ENCODE measurements at regions not wholly inside any gene's neighbourhood (a gene's known extent, or its start where the extent isn't known, plus 50 kb on each side); places are given as distances from the start of the nearest gene placed in this dataset.

DNA sequence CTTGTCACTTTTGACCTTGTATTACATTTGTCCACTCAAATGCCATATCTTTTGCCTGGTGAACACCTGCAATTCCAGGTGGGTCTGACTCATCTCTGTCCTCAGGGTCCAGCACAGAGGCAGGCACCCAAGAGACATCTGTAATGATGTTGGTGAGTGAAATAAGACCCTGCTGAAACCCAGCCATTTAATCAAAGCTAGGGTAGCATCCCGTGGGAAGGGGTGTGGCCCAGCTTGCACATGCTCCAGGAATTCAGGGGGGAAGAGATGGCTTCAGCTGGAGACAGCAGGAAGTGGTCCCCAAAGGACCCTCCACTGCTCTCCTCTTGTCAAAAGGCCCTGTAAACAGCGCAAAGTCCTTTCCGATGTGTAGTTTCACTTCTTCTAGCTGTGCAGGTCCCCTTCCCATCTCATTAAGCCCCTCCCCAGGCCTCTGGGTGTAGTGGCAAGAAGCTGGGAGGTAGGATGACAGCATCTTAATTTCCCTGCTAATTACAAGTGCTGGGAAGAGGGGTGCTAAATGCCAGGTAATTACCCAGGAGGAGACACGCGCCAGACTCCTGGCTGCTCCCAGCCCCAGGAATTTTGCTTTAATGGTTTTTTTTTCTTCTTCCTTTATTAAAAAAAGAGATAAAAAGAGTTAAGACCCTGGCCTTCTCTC, 54.4 kb upstream of the TRABD2B start:
- no peak for DNase-seq

- DNase-seq, result no peak
These were observed 52.8 kb upstream of the TRABD2B start for GRCh38 chr1:48049823-48050535.

DNA sequence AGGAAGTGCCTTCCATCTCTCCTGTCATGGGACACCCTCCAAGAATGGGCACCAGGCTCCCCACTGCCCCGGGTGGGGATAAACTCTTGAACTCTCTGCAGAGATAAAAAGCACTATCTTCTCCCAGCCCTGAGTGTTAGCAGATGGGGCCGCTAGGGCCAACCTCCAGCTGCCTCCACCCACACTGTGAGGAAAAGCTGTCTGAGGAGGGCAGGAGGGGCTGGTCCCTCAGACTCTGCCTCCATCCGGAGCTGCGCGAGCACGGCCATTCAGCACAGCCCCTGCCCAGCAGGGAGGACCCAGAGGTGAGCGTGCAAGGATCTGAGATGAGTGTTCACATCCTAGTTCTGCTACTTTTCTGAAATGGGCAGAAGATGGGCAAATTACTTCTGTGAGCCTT, 51.8 kb upstream of the TRABD2B start:
- no peak for DNase-seq

DNA sequence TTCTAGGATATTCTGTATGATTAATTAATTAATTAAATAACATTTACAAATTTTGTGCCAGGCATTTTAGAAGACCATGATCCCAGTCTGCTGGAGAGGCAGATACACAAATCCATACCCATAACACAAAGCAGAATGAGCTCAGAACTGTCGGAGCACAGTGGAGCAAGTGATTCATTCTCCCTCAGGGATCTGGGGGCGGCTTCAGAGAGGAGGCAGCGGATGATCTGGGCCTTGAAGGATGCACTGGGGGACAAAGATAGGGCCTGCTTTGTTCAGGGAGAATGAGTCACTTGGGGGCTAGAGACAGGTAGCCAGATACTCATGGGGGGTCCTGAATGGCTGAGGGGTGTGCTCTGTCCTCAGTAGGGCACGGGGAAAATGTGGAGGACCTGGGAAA, 50.9 kb upstream of the TRABD2B start:
- no peak for DNase-seq

- no peak for DNase-seq
These were observed 49.9 kb upstream of the TRABD2B start for GRCh38 chr1:48047116-48047515.

All from activated gamma-delta T cell treated with Interleukin-2 at 50 U/mL for 16 hours (primary cell).